Cardiac fibroblast (primary cell): ENCODE measurements at regions not wholly inside any gene's neighbourhood (a gene's known extent, or its start where the extent isn't known, plus 50 kb on each side); places are given as distances from the start of the nearest gene placed in this dataset.

Source experiments
- DNase-seq, 2 donors: peaks; one replicate each; pipeline versions ENCODE4 v3.0.0 to v3.0.0-alpha.2; 2010; ENCODE audit warnings: low read depth in 2 of 2
- H3K4me3 ChIP-seq, 2 donors: replicated peaks in 1 of 2; 1 replicate in 1 of 2; 2 replicates in 1 of 2; pipeline ENCODE4 v1.5.1; 2011; ENCODE audit warnings: low read depth in 2 of 2, low read length in 2 of 2, mild to moderate bottlenecking in 2 of 2, moderate library complexity in 1 of 2
- CTCF ChIP-seq: IDR thresholded peaks from one replicate; pipeline ENCODE4 v1.5.1; 2011; ENCODE audit warnings: low read depth, mild to moderate bottlenecking, low read length, inconsistent platforms

- no peak for TF ChIP-seq CTCF
- DNase-seq = peak in 1 of 2 donors; percentile 50
- no peak overlapping the region for H3K4me3 ChIP-seq
Measured at GRCh38 chr3:128555098-128555825, 62.3 kb upstream of the GATA2 start.

DNA sequence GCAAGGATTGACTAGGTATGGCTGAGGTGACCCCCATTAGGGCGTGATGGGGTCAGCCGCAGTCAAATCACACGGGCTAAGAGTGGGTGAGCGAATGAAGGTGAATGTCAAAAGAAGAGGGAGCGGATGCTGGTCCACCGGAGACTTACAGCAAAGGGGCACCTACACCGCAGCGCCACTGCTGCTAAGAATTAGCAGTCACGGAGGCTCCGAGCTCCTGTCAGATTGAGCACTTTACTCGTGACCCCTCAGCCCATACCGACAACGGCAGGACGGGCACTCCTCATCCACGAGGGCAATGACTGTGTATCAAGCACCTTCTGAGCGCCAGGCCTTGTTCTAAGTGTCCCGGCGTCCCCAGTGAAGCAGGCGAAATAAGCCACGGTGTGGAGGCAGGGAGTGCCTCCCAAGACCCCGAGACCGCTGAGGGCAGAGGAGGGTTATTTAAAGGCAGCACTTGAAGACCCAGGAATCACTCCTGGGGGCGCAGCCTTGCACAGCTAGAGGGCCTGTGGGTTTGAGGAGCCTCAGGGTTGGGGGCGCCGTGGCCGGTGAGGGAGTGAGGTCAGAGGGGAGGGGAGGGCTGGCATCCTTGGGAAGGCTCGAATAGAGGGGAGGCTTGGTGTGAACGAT is 61.6 kb upstream of the GATA2 start:
- no peak for DNase-seq
- TF ChIP-seq CTCF = no peak
- no peak overlapping the region for H3K4me3 ChIP-seq

GRCh38 chr3:128554100-128554464 is 61.1 kb upstream of the GATA2 start:
- peak; percentile 72 to 88 for DNase-seq
- TF ChIP-seq CTCF = peak; percentile 60
- no peak overlapping the region for H3K4me3 ChIP-seq

DNA sequence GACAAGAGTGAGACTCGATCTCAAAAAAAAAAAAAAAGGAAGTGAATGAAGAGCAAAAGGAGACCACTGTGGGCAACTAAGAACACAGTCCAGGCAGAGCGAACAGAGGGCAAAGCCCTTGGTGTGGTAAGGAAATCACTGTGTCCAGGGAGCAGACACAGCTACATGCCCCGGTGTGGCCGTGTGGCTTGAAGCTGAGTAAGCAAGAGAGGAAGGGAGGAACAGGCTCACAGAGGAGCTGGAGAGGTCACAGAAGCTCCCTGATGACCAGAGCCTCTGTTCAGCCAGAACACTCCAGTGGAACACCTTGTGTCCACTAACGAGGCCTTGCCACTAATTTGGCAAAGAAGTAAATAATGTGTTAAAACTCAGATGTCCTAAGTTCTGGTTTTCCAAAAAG is 60.6 kb upstream of the GATA2 start:
- peak in 1 of 2 donors; percentile 25 for DNase-seq
- no peak overlapping the region for H3K4me3 ChIP-seq
- TF ChIP-seq CTCF = no peak

GRCh38 chr3:128551867-128552266 is 58.9 kb upstream of the GATA2 start:
- TF ChIP-seq CTCF = no peak
- no peak overlapping the region for H3K4me3 ChIP-seq
- DNase-seq = peak in 1 of 2 donors; percentile 34

DNA sequence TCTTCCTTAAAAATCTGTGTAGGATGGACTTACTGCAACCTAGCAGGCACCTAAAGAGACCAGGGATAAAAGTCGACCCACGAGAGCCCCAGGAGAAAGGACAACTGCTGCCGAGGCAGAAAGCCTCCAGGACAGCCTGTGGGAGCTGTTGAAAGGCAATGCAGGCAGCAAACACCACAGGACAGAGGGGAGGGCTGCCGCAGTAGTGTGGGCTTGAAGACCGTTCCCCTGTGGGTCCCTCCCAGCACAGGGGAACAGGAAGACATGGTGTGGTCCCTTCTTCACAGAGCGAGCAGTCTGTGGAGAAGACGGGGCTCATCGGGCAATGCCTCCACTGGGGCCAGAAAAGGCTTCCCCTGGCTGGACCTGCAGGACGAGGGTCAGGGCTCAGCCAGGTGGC is 58.5 kb upstream of the GATA2 start:
- no peak for TF ChIP-seq CTCF
- no peak for DNase-seq
- H3K4me3 ChIP-seq = no peak overlapping the region
